ENCODE measurements at regions not wholly inside any gene's neighbourhood (a gene's known extent, or its start where the extent isn't known, plus 50 kb on each side); places are given as distances from the start of the nearest gene placed in this dataset.

GRCh38 chr11:71309181-71309580 is 56.8 kb upstream of the SHANK2 start:
- Histone ChIP-seq H3K36me3 (no peaks in the 10 kb centered on the region), H3K27me3 (peaks cover 0 to 9% (median 0%) of the 10 kb centered on the region in 9 donors), H3K27ac (no peak overlapping the region), H3K4me1 (no peaks in the 10 kb centered on the region), H3K4me3 (no peak overlapping the region), H3K9me3 (peaks cover 0 to 5% (median 0%) of the 10 kb centered on the region in 12 donors)
- TF ChIP-seq CTCF (IDR thresholded peaks at IDR 0.05) (no peak), POLR2A (IDR thresholded peaks at IDR 0.05) (no peak)
- no peak for DNase-seq
- ATAC-seq: no peak
- WGBS, 4 donors: 80 to 95% (median 90%) methylated on average over 7 of the region's 7 CpGs
- intact Hi-C loops (cut with DNase I): no loop called here

GRCh38 chr11:71307811-71308645 is 55.7 kb upstream of the SHANK2 start:
- peaks cover 0 to 9% (median 0%) of the 10 kb centered on the region in 9 donors for H3K27me3 ChIP-seq
- H3K9me3 ChIP-seq: peaks cover 0 to 5% (median 0%) of the 10 kb centered on the region in 12 donors
- intact Hi-C loops (cut with DNase I): no loop called here
- TF ChIP-seq POLR2A (IDR thresholded peaks at IDR 0.05): no peak
- TF ChIP-seq CTCF (IDR thresholded peaks at IDR 0.05): no peak
- DNase-seq (no peak), ATAC-seq (no peak)
- no peaks in the 10 kb centered on the region for H3K36me3 ChIP-seq
- WGBS, 4 donors: 73 to 76% (median 74%) methylated on average over 5 of the region's 5 CpGs
- H3K27ac ChIP-seq: no peak overlapping the region
- H3K4me1 ChIP-seq: no peaks in the 10 kb centered on the region
- H3K4me3 ChIP-seq: no peak overlapping the region

- Histone ChIP-seq H3K27me3 (peaks cover 0 to 22% (median 0%) of the 10 kb centered on the region in 9 donors), H3K36me3 (no peaks in the 10 kb centered on the region), H3K4me3 (no peak overlapping the region), H3K27ac (no peak overlapping the region), H3K4me1 (no peaks in the 10 kb centered on the region), H3K9me3 (peaks cover 0 to 1% (median 0%) of the 10 kb centered on the region in 12 donors)
- TF ChIP-seq CTCF (IDR thresholded peaks at IDR 0.05): no peak
- TF ChIP-seq POLR2A (IDR thresholded peaks at IDR 0.05): no peak
- WGBS, 4 donors: 80 to 91% (median 84%) methylated on average over 18 of the region's 18 CpGs
- intact Hi-C loops (cut with DNase I): no loop called here
- no peak for ATAC-seq
- DNase-seq: no peak
These were observed 53.2 kb upstream of the SHANK2 start for GRCh38 chr11:71305451-71306125.

GRCh38 chr11:71305041-71305440 is 52.7 kb upstream of the SHANK2 start:
- ATAC-seq (no peak), DNase-seq (no peak)
- H3K4me1 ChIP-seq: no peaks in the 10 kb centered on the region
- H3K27ac ChIP-seq: no peak overlapping the region
- no peak overlapping the region for H3K4me3 ChIP-seq
- TF ChIP-seq POLR2A (IDR thresholded peaks at IDR 0.05) (no peak), CTCF (IDR thresholded peaks at IDR 0.05) (no peak)
- no peaks in the 10 kb centered on the region for H3K36me3 ChIP-seq
- no peaks in the 10 kb centered on the region for H3K9me3 ChIP-seq
- H3K27me3 ChIP-seq: peaks cover 0 to 26% (median 0%) of the 10 kb centered on the region in 9 donors
- 91 to 99% (median 95%) methylated on average over 7 of the region's 7 CpGs for WGBS, 4 donors
- intact Hi-C loops (cut with DNase I): no loop called here
